IPS-18a (cell line): ENCODE measurements at regions not wholly inside any gene's neighbourhood (a gene's known extent, or its start where the extent isn't known, plus 50 kb on each side); places are given as distances from the start of the nearest gene placed in this dataset.

Experiments used
- H3K27ac ChIP-seq: one replicate; pipeline ENCODE4 v1.5.1; 2013; ENCODE audit warnings: low read length
- H3K27me3 ChIP-seq: one replicate; pipeline ENCODE4 v1.6.1; 2013; ENCODE audit warnings: mild to moderate bottlenecking, low read length; ENCODE audit not compliant: control insufficient read depth, insufficient read depth
- H3K36me3 ChIP-seq: one replicate; pipeline ENCODE4 v1.6.1; 2013; ENCODE audit warnings: low read depth, low read length; ENCODE audit not compliant: control insufficient read depth
- H3K4me1 ChIP-seq: one replicate; pipeline ENCODE4 v1.6.1; 2013; ENCODE audit warnings: low read depth, low read length; ENCODE audit not compliant: control insufficient read depth
- H3K4me3 ChIP-seq: one replicate; pipeline ENCODE4 v1.5.1; 2013; ENCODE audit warnings: low read length
- H3K9ac ChIP-seq: one replicate; pipeline ENCODE4 v1.6.1; 2013; ENCODE audit warnings: mild to moderate bottlenecking, low read length, moderate library complexity
- H3K9me3 ChIP-seq: one replicate; pipeline ENCODE4 v1.6.1; 2013; ENCODE audit warnings: low read depth, low read length; ENCODE audit not compliant: control insufficient read depth

- no peak overlapping the region for H3K9ac ChIP-seq
- H3K27ac ChIP-seq: no peak overlapping the region
- H3K4me3 ChIP-seq: no peak overlapping the region
- H3K36me3 ChIP-seq: no peaks in the 10 kb centered on the region
- H3K27me3 ChIP-seq: no peaks in the 10 kb centered on the region
- no peaks in the 10 kb centered on the region for H3K4me1 ChIP-seq
- H3K9me3 ChIP-seq: no peaks in the 10 kb centered on the region
These were observed 557.2 kb upstream of the ISX start for GRCh38 chr22:34508797-34509196.

GRCh38 chr22:34526681-34527080 lies 539.3 kb upstream of the ISX start:
- H3K36me3 ChIP-seq: no peaks in the 10 kb centered on the region
- no peak overlapping the region for H3K9ac ChIP-seq
- no peak overlapping the region for H3K27ac ChIP-seq
- no peaks in the 10 kb centered on the region for H3K4me1 ChIP-seq
- H3K27me3 ChIP-seq: no peaks in the 10 kb centered on the region
- no peaks in the 10 kb centered on the region for H3K9me3 ChIP-seq
- H3K4me3 ChIP-seq: no peak overlapping the region

GRCh38 chr22:34534101-34534500 lies 531.9 kb upstream of the ISX start:
- no peaks in the 10 kb centered on the region for H3K36me3 ChIP-seq
- no peak overlapping the region for H3K9ac ChIP-seq
- H3K27me3 ChIP-seq: no peaks in the 10 kb centered on the region
- no peak overlapping the region for H3K27ac ChIP-seq
- no peak overlapping the region for H3K4me3 ChIP-seq
- H3K9me3 ChIP-seq: no peaks in the 10 kb centered on the region
- no peaks in the 10 kb centered on the region for H3K4me1 ChIP-seq

- H3K27ac ChIP-seq: no peak overlapping the region
- H3K4me1 ChIP-seq: peaks cover 8% of the 10 kb centered on the region
- H3K27me3 ChIP-seq: no peaks in the 10 kb centered on the region
- no peaks in the 10 kb centered on the region for H3K36me3 ChIP-seq
- no peak overlapping the region for H3K4me3 ChIP-seq
- no peaks in the 10 kb centered on the region for H3K9me3 ChIP-seq
- no peak overlapping the region for H3K9ac ChIP-seq
These were observed 498.6 kb upstream of the ISX start for GRCh38 chr22:34567367-34567766.

GRCh38 chr22:34570408-34570807 lies 495.6 kb upstream of the ISX start:
- Histone ChIP-seq H3K9me3 (no peaks in the 10 kb centered on the region), H3K27me3 (no peaks in the 10 kb centered on the region), H3K4me3 (no peak overlapping the region), H3K36me3 (no peaks in the 10 kb centered on the region), H3K27ac (no peak overlapping the region), H3K4me1 (no peaks in the 10 kb centered on the region), H3K9ac (no peak overlapping the region)

GRCh38 chr22:34579519-34579918 lies 486.4 kb upstream of the ISX start:
- Histone ChIP-seq H3K9ac (no peak overlapping the region), H3K36me3 (no peaks in the 10 kb centered on the region), H3K4me3 (no peak overlapping the region), H3K27me3 (no peaks in the 10 kb centered on the region), H3K27ac (no peak overlapping the region), H3K9me3 (no peaks in the 10 kb centered on the region), H3K4me1 (no peaks in the 10 kb centered on the region)

- Histone ChIP-seq H3K27ac (no peak overlapping the region), H3K9ac (no peak overlapping the region), H3K4me3 (no peak overlapping the region), H3K27me3 (no peaks in the 10 kb centered on the region), H3K4me1 (no peaks in the 10 kb centered on the region), H3K36me3 (no peaks in the 10 kb centered on the region), H3K9me3 (no peaks in the 10 kb centered on the region)
These were observed 478.3 kb upstream of the ISX start for GRCh38 chr22:34587357-34588356.

- Histone ChIP-seq H3K27me3 (no peaks in the 10 kb centered on the region), H3K4me1 (no peaks in the 10 kb centered on the region), H3K4me3 (no peak overlapping the region), H3K36me3 (no peaks in the 10 kb centered on the region), H3K27ac (no peak overlapping the region), H3K9ac (no peak overlapping the region), H3K9me3 (no peaks in the 10 kb centered on the region)
These were observed 476.9 kb upstream of the ISX start for GRCh38 chr22:34588871-34589545.

GRCh38 chr22:34592123-34592740 lies 473.7 kb upstream of the ISX start:
- H3K36me3 ChIP-seq: no peaks in the 10 kb centered on the region
- no peaks in the 10 kb centered on the region for H3K27me3 ChIP-seq
- no peak overlapping the region for H3K4me3 ChIP-seq
- H3K9ac ChIP-seq: no peak overlapping the region
- no peaks in the 10 kb centered on the region for H3K4me1 ChIP-seq
- no peaks in the 10 kb centered on the region for H3K9me3 ChIP-seq
- H3K27ac ChIP-seq: no peak overlapping the region

- H3K27ac ChIP-seq: no peak overlapping the region
- no peak overlapping the region for H3K4me3 ChIP-seq
- H3K9ac ChIP-seq: no peak overlapping the region
These were observed 466.4 kb upstream of the ISX start for GRCh38 chr22:34599567-34599966.

GRCh38 chr22:34604312-34604711 lies 461.6 kb upstream of the ISX start:
- Histone ChIP-seq H3K36me3 (no peaks in the 10 kb centered on the region), H3K4me1 (no peaks in the 10 kb centered on the region), H3K27ac (no peak overlapping the region), H3K9me3 (no peaks in the 10 kb centered on the region), H3K27me3 (no peaks in the 10 kb centered on the region), H3K4me3 (no peak overlapping the region), H3K9ac (no peak overlapping the region)

More at GRCh38 chr22:34599567-34599966, 466.4 kb upstream of the ISX start:
- Histone ChIP-seq H3K36me3 (no peaks in the 10 kb centered on the region), H3K27me3 (no peaks in the 10 kb centered on the region), H3K9me3 (no peaks in the 10 kb centered on the region), H3K4me1 (no peaks in the 10 kb centered on the region)
